Right atrium auricular region (tissue), 2 donors: ENCODE measurements at regions not wholly inside any gene's neighbourhood (a gene's known extent, or its start where the extent isn't known, plus 50 kb on each side); places are given as distances from the start of the nearest gene placed in this dataset.
"Not testable (repeated sequence)": the region's sequence is repeated elsewhere in the genome, so short reads cannot be mapped to it uniquely, and the experiment has no call there.

ENCODE experiments used
- DNase-seq: peaks from one replicate; pipeline ENCODE4 v3.0.0-alpha.2; 2019; ENCODE audit warnings: low spot score
- H3K27ac ChIP-seq, 2 donors: fragments of 200-600 bp; sonication (generic); 1 replicate in 1 of 2; 2 replicates in 1 of 2; pipeline ENCODE4 v1.5.1; 2016 to 2019
- H3K27me3 ChIP-seq, 2 donors: fragments of 200-600 bp; sonication (generic); one replicate each; pipeline versions ENCODE4 v1.5.1 to v1.6.0; 2017 to 2019
- H3K36me3 ChIP-seq: fragments of 200-600 bp; sonication (generic); one replicate; pipeline ENCODE4 v1.5.1; 2016
- H3K4me1 ChIP-seq, 2 donors: fragments of 200-600 bp; sonication (generic); one replicate each; pipeline versions ENCODE4 v1.5.1 to v1.6.0; 2017 to 2019
- H3K4me3 ChIP-seq, 2 donors: fragments of 200-600 bp; sonication (generic); 1 replicate in 1 of 2; 2 replicates in 1 of 2; pipeline ENCODE4 v1.5.1; 2017 to 2019; ENCODE audit warnings: mild to moderate bottlenecking in 1 of 2, moderate library complexity in 1 of 2
- H3K9me3 ChIP-seq, 2 donors: fragments of 200-600 bp; sonication (generic); one replicate each; pipeline ENCODE4 v1.5.1; 2019
- TF ChIP-seq, protein P1 (sequence below), 2 donors: fragments of 200-600 bp; sonication (generic); IDR thresholded peaks; one replicate each; pipeline ENCODE4 v1.5.1; 2019; ENCODE audit warnings: antibody characterized with exemption in 2 of 2

DNA sequence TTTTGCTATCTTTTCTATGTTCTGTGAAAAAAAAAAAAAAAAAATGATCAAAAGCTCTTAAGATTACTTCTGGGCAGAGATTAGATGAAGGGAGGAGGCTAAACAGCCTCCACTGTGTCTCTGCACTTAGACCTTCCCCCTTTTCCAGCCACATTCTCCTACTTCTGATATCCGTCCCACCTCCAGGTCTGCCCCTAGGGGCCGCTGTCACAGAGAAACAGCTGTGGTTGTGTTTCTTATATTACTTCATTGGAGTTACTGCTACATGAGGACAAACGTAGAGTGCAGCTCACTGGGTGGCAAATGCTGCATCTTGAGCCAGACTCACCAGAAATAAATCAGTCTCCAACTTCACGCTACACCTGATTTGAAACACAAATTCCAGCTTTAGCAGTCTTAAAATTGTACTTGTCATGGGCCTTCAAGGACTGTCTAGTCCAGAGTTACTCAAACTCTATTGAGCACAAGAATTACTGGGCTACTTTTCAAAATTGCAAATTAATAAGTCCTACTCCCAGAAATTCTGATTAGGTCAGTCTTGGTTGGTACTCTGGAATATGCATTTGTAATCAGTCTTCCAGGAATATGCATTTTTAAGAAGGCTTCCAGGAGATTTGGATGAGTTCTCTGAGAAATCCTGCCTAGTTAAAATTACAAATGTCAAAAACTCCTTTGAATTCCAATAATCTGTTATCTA lies 125.2 kb upstream of the PTBP2 start:
- TF ChIP-seq, protein P1, sequence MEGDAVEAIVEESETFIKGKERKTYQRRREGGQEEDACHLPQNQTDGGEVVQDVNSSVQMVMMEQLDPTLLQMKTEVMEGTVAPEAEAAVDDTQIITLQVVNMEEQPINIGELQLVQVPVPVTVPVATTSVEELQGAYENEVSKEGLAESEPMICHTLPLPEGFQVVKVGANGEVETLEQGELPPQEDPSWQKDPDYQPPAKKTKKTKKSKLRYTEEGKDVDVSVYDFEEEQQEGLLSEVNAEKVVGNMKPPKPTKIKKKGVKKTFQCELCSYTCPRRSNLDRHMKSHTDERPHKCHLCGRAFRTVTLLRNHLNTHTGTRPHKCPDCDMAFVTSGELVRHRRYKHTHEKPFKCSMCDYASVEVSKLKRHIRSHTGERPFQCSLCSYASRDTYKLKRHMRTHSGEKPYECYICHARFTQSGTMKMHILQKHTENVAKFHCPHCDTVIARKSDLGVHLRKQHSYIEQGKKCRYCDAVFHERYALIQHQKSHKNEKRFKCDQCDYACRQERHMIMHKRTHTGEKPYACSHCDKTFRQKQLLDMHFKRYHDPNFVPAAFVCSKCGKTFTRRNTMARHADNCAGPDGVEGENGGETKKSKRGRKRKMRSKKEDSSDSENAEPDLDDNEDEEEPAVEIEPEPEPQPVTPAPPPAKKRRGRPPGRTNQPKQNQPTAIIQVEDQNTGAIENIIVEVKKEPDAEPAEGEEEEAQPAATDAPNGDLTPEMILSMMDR (IDR thresholded peaks at IDR 0.05), result peak in 1 of 2 donors; percentile 46
- no peak for DNase-seq
- H3K36me3 ChIP-seq, result no peaks in the 10 kb centered on the region
- H3K9me3 ChIP-seq, result no peaks in the 10 kb centered on the region
- no peak overlapping the region for H3K27ac ChIP-seq
- H3K4me3 ChIP-seq, result no peak overlapping the region
- no peaks in the 10 kb centered on the region for H3K4me1 ChIP-seq
- H3K27me3 ChIP-seq, result no peaks in the 10 kb centered on the region

DNA sequence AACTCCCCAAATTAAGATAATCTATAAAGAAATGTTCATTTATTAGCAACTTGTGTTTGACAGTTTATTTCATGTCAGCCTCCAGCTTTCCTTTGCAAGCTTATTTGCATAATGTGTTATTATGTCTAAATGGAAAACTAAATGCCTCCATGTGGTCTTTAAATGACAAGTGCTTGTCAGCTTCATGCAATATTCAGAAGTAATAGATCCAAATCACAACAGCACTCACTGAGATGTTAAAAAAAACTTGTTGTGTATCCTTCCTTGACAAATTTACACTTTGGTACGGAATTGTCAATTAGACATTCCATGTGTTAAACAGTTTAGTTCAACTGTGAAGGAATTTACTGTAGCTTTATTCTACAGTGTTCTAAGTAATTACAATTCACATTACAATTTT lies 124.4 kb upstream of the PTBP2 start:
- H3K36me3 ChIP-seq, result no peaks in the 10 kb centered on the region
- H3K4me1 ChIP-seq, result no peaks in the 10 kb centered on the region
- no peak overlapping the region for H3K4me3 ChIP-seq
- H3K27ac ChIP-seq, result no peak overlapping the region
- no peaks in the 10 kb centered on the region for H3K27me3 ChIP-seq
- no peak for DNase-seq
- TF ChIP-seq, protein P1 (IDR thresholded peaks at IDR 0.05), result no peak
- H3K9me3 ChIP-seq, result no peaks in the 10 kb centered on the region

DNA sequence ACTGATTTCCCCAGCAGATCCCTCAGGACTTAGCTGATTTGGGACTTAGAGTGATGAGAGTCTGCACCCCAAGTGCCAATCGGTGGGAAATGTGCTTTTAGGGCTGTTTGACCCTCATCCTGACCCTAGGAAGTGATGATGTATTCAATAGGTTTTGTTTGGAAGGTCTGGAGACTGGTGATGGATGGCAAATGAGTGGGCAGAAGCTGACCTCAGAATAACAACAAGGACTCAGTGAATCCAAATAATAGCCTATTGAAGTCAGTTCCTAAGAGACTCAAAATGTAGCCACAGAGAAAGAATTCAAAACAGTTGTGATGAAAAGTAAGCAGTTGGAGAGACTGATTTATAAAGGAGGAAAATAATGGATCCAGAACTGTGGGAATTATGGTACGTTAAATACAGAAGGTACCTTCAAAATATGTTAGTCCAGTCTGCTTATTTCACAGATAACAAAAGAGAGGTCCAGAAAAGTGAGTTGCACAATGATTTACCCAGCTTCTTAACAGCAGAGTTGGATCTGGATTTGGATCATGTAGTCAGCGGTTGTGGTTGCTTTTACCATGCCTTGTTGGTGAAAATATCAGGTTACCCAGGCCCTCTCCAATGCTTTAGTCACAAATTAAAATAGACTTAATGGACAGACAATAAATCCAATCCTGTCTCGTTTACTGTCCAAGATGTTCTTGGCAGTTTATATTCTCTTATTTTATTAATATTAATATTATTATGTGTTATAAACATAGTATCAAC lies 123.0 kb upstream of the PTBP2 start:
- H3K27ac ChIP-seq, result no peak overlapping the region
- H3K4me1 ChIP-seq, result no peaks in the 10 kb centered on the region
- no peak overlapping the region for H3K4me3 ChIP-seq
- no peaks in the 10 kb centered on the region for H3K9me3 ChIP-seq
- no peaks in the 10 kb centered on the region for H3K27me3 ChIP-seq
- TF ChIP-seq, protein P1 (IDR thresholded peaks at IDR 0.05), result no peak
- H3K36me3 ChIP-seq, result no peaks in the 10 kb centered on the region
- DNase-seq, result no peak

DNA sequence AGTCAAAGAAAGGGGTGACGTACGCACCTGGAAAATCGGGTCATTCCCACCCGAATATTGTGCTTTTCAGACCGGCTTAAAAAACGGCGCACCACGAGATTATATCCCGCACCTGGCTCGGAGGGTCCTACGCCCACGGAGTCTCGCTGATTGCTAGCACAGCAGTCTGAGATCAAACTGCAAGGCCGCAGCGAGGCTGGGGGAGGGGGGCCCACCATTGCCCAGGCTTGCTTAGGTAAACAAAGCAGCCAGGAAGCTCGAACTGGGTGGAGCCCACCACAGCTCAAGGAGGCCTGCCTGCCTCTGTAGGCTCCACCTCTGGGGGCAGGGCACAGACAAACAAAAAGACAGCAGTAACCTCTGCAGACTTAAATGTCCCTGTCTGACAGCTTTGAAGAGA lies 117.0 kb upstream of the PTBP2 start:
- not testable (repeated sequence) for H3K36me3 ChIP-seq, DNase-seq, H3K4me1 ChIP-seq, H3K4me3 ChIP-seq, H3K9me3 ChIP-seq, H3K27me3 ChIP-seq, H3K27ac ChIP-seq

DNA sequence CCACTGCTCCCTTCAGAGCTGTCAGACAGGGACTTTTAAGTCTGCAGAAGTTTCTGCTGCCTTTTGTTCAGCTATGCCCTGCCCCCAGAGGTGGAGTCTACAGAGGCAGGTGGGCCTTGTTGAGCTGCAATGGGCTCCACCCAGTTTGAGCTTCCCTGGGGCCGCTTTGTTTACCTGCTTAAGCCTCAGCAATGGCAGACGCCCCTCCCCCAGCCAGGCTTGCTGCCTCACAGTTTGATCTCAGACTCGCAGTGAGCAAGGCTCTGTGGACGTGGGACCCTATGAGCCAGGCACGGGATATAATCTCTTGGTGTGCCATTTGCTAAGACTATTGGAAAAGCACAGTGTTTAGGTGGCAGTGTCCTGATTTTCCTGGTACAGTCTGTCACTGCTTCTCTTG lies 104.2 kb upstream of the PTBP2 start:
- not testable (repeated sequence) for H3K36me3 ChIP-seq, H3K4me1 ChIP-seq, DNase-seq, H3K27ac ChIP-seq, H3K9me3 ChIP-seq, H3K27me3 ChIP-seq, H3K4me3 ChIP-seq

DNA sequence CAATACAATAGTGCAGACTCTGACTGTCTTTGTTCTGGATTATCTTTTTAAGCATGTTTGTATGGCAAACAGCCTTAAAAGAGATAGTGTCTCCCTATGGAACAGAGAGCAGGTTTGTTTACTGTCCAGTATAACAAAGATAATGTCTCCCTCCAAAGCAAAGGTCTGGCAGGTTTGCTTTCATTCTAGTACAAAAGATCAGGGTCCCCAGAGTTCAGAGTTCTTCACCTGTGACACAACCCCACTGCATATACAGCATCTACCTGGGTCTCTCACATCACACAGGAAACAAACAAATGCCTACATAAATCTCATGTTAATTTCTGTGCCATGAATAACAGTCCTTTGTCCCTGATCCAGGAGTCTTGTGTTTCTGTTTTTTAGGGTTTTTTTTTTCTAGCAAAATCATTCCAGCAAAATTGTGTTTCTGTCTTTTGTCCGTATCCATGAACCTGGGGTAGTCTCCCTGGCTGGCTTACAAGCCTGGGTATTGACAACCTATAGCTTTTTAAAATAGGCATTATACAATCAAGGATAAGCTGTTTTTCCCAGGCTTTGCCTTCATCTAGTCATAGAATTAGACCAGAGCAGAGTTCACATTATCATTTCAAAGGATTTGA lies 89.4 kb upstream of the PTBP2 start:
- no peaks in the 10 kb centered on the region for H3K36me3 ChIP-seq
- H3K27me3 ChIP-seq, result no peaks in the 10 kb centered on the region
- H3K9me3 ChIP-seq, result no peaks in the 10 kb centered on the region
- DNase-seq, result no peak
- no peaks in the 10 kb centered on the region for H3K4me1 ChIP-seq
- H3K4me3 ChIP-seq, result no peak overlapping the region
- TF ChIP-seq, protein P1 (IDR thresholded peaks at IDR 0.05), result no peak
- H3K27ac ChIP-seq, result no peak overlapping the region
